HCT116 (cell line): ENCODE measurements at regions not wholly inside any gene's neighbourhood (a gene's known extent, or its start where the extent isn't known, plus 50 kb on each side); places are given as distances from the start of the nearest gene placed in this dataset.

ENCODE experiments used
- ATAC-seq: fragments of 200-7000 bp; cut with Tn5 transposase; 2 replicates; pipeline ENCODE4 v1.9.1; 2020; ENCODE audit warnings: mild to moderate bottlenecking, moderate library complexity
- BruUV-seq: library from RNA; stranded (reverse); fragments of 400-500 nt; replicated peaks from 2 replicates; lab custom pipeline; 2021; lab: Mats Ljungman, UMichigan
- CTCF ChIA-PET: fragments of 300-600 bp; sonication (Branson Sonifier 250); formaldehyde crosslinking; loops from one replicate; lab custom pipeline; 2021; ENCODE audit warnings: antibody characterized with exemption; lab: Charles Lee
- POLR2A ChIA-PET: fragments of 300-600, 350-600 bp; sonication (Branson Sonifier 250); formaldehyde crosslinking; loops from one replicate; lab custom pipeline; 2021; ENCODE audit warnings: antibody characterized with exemption; lab: Charles Lee
- RAD21 ChIA-PET, 2 experiments: fragments of 300-600 bp; sonication (Branson Sonifier 250); formaldehyde crosslinking; loops; one replicate each; lab custom pipeline; 2023; ENCODE audit warnings: low total read pairs in 2 of 2; ENCODE audit not compliant: uncharacterized antibody in 2 of 2, unreplicated experiment in 2 of 2, low non-redundant PET in 1 of 2; lab: Charles Lee
- DNase-seq: peaks from one replicate; pipeline ENCODE4 v3.0.0-alpha.2; 2010; ENCODE audit warnings: low read depth, low spot score
- H2AFZ ChIP-seq: fragments of 200-600 bp; shearing (Covaris generic), sonication (generic); 2 replicates; pipeline ENCODE4 v1.6.1; 2017; ENCODE audit warnings: low read depth, mixed run types, mixed read lengths, antibody characterized with exemption, low read length; ENCODE audit not compliant: poor library complexity, severe bottlenecking
- H3K27ac ChIP-seq: 2 replicates; pipeline ENCODE4 v1.5.1; 2012; ENCODE audit warnings: low read depth, low read length
- H3K27me3 ChIP-seq: fragments of 200-600 bp; sonication (generic); 2 replicates; pipeline ENCODE4 v1.6.1; 2016; ENCODE audit warnings: mixed run types, low read length, mixed read lengths; ENCODE audit not compliant: insufficient read depth
- H3K36me3 ChIP-seq, 2 experiments: fragments of 200-500 bp in 1 of 2; fragments of 200-600 bp in 1 of 2; sonication (Bioruptor generic) in 1 of 2; sonication (generic) in 1 of 2; 2 replicates each; pipeline versions ENCODE4 v1.5.1 to v1.6.1; 2014 to 2016; ENCODE audit warnings: low read length in 2 of 2, inconsistent platforms in 1 of 2, mixed read lengths in 1 of 2, mixed run types in 1 of 2; ENCODE audit not compliant: insufficient read depth in 2 of 2, control insufficient read depth in 1 of 2
- H3K4me1 ChIP-seq, 2 experiments: fragments of 200-600 bp in 1 of 2; sonication (generic) in 1 of 2; 2 replicates each; pipeline versions ENCODE4 v1.5.1 to v1.6.1; 2012 to 2017; ENCODE audit warnings: low read length in 2 of 2, inconsistent platforms in 1 of 2, mild to moderate bottlenecking in 1 of 2, mixed read lengths in 1 of 2, mixed run types in 1 of 2, moderate library complexity in 1 of 2; ENCODE audit not compliant: insufficient read depth in 2 of 2, control insufficient read depth in 1 of 2
- H3K4me2 ChIP-seq: fragments of 200-600 bp; sonication (generic); 2 replicates; pipeline ENCODE4 v1.6.1; 2017; ENCODE audit warnings: mixed run types, low read length, mixed read lengths
- H3K4me3 ChIP-seq, 2 experiments: fragments of 200-600 bp in 1 of 2; sonication (generic) in 1 of 2; replicated peaks in 1 of 2; 2 replicates each; pipeline ENCODE4 v1.5.1; 2011 to 2016; ENCODE audit warnings: low read length in 2 of 2, control low read depth in 1 of 2, low read depth in 1 of 2, mild to moderate bottlenecking in 1 of 2, mixed read lengths in 1 of 2, mixed run types in 1 of 2
- H3K79me2 ChIP-seq: fragments of 200-600 bp; sonication (generic); 2 replicates; pipeline ENCODE4 v1.6.1; 2017; ENCODE audit warnings: mild to moderate bottlenecking, mixed run types, low read length, moderate library complexity, mixed read lengths; ENCODE audit not compliant: insufficient read depth
- H3K9ac ChIP-seq: fragments of 200-600 bp; sonication (generic); 2 replicates; pipeline ENCODE4 v1.6.1; 2016; ENCODE audit warnings: low read length, mixed read lengths
- H3K9me2 ChIP-seq: fragments of 200-600 bp; sonication (generic), shearing (Covaris generic); 2 replicates; pipeline ENCODE4 v1.6.1; 2017; ENCODE audit warnings: mixed run types, mild to moderate bottlenecking, moderate library complexity; ENCODE audit not compliant: insufficient read depth
- H3K9me3 ChIP-seq, 2 experiments: fragments of 200-500 bp in 1 of 2; fragments of 200-600 bp in 1 of 2; sonication (Bioruptor generic) in 1 of 2; sonication (generic) in 1 of 2; 2 replicates each; pipeline ENCODE4 v1.6.1; 2014 to 2017; ENCODE audit warnings: low read length in 2 of 2, mixed read lengths in 2 of 2, inconsistent platforms in 1 of 2, low read depth in 1 of 2, mild to moderate bottlenecking in 1 of 2, mixed run types in 1 of 2, moderate library complexity in 1 of 2; ENCODE audit not compliant: control insufficient read depth in 1 of 2, insufficient read depth in 1 of 2
- H4K20me1 ChIP-seq: fragments of 200-600 bp; sonication (generic), shearing (Covaris generic); 2 replicates; pipeline ENCODE4 v1.6.1; 2017; ENCODE audit warnings: mixed run types, mild to moderate bottlenecking, moderate library complexity; ENCODE audit not compliant: insufficient read depth
- EGR1 ChIP-seq: IDR thresholded peaks from 2 replicates; pipeline ENCODE4 v1.6.1; 2012; ENCODE audit warnings: low read depth
- ELF1 ChIP-seq: IDR thresholded peaks from 2 replicates; pipeline ENCODE4 v1.6.1; 2012; ENCODE audit warnings: low read depth, borderline replicate concordance
- EZH2phosphoT487 ChIP-seq: fragments of 200-600 bp; IDR thresholded peaks from 2 replicates; pipeline ENCODE4 v1.6.1; 2018; ENCODE audit warnings: antibody characterized with exemption, borderline replicate concordance
- RAD21 ChIP-seq: IDR thresholded peaks from 2 replicates; pipeline ENCODE4 v1.6.1; 2012; ENCODE audit warnings: low read depth, mild to moderate bottlenecking
- REST ChIP-seq: IDR thresholded peaks from 2 replicates; pipeline ENCODE4 v1.6.1; 2012; ENCODE audit warnings: low read depth
- SIN3A ChIP-seq: IDR thresholded peaks from 2 replicates; pipeline ENCODE4 v1.6.1; 2012; ENCODE audit warnings: low read depth
- YY1 ChIP-seq: IDR thresholded peaks from 2 replicates; pipeline ENCODE4 v1.6.1; 2011; ENCODE audit warnings: low read length, low read depth, moderate library complexity, mild to moderate bottlenecking; ENCODE audit not compliant: insufficient replicate concordance; ENCODE audit errors: extremely low read depth
- ZFX ChIP-seq: fragments of 450-650 bp; IDR thresholded peaks from 2 replicates; pipeline ENCODE4 v1.6.1; 2017
- ZNF274 ChIP-seq: fragments of 200-500 bp; sonication (Bioruptor generic); IDR thresholded peaks from 2 replicates; pipeline ENCODE4 v1.6.1; 2014; ENCODE audit warnings: mild to moderate bottlenecking, low read depth, low read length, inconsistent platforms
- intact Hi-C: fragments of 100-400 bp; cut with micrococcal nuclease; formaldehyde crosslinking; loops from 2 replicates; pipeline ENCODE4 v1.10.0; 2022

- TF ChIP-seq REST (no peak), ZNF274 (no peak), SIN3A (no peak), RAD21 (no peak)
These were observed 87.9 kb upstream of the ZNF507 start (continued) for GRCh38 chr19:32257326-32258073.

GRCh38 chr19:32258167-32258566, 87.2 kb upstream of the ZNF507 start:
- ATAC-seq (no peak), DNase-seq (no peak)
- ChIA-PET RAD21 (no interaction called here), CTCF (no interaction called here), POLR2A (no interaction called here)
- Histone ChIP-seq H3K9me2 (no peaks in the 10 kb centered on the region), H3K4me2 (no peak overlapping the region), H3K36me3 (no peaks in the 10 kb centered on the region), H4K20me1 (no peaks in the 10 kb centered on the region), H3K4me3 (no peak overlapping the region), H3K27me3 (no peaks in the 10 kb centered on the region), H3K27ac (no peak overlapping the region), H2AFZ (no peak overlapping the region), H3K9ac (no peak overlapping the region), H3K79me2 (no peaks in the 10 kb centered on the region), H3K9me3 (no peaks in the 10 kb centered on the region), H3K4me1 (no peaks in the 10 kb centered on the region)
- no TSS peak for BruUV-seq
- intact Hi-C loops: no loop called here
- TF ChIP-seq EGR1: no peak
- TF ChIP-seq EZH2phosphoT487: no peak
- no peak for TF ChIP-seq ELF1
- no peak for TF ChIP-seq YY1
- no peak for TF ChIP-seq ZNF274
- TF ChIP-seq SIN3A: no peak
- TF ChIP-seq ZFX: no peak
- TF ChIP-seq, all 23 proteins: peak for 0
